SK-N-DZ (cell line): ENCODE measurements at regions not wholly inside any gene's neighbourhood (a gene's known extent, or its start where the extent isn't known, plus 50 kb on each side); places are given as distances from the start of the nearest gene placed in this dataset.
"Not testable (repeated sequence)": the region's sequence is repeated elsewhere in the genome, so short reads cannot be mapped to it uniquely, and the experiment has no call there.

Experiments used
- DNase-seq: peaks from one replicate; pipeline ENCODE4 v3.0.0-alpha.2; 2015; ENCODE audit warnings: low spot score

DNA sequence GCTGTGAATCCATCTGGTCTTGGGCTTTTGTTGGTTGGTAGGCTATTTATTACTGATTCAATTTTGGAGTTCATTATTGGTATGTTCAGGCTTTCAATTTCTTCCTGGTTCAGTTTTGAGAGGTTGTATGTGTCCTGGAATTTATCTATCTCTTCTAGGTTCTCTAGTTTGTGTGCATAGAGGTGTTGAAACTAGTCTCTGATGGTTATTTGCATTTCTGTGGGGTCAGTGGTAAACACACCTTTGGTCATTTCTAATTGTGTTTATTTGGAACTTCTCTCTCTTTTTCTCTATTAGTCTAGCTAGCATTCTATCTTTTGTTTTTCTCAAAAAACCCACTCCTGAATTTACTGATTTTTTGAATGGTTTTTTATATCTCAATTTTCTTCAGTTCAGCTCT is 70.1 kb upstream of the IRAK1BP1 start:
- DNase-seq, result no peak

GRCh38 chr6:78799682-78800081 is 67.7 kb upstream of the IRAK1BP1 start:
- no peak for DNase-seq

DNA sequence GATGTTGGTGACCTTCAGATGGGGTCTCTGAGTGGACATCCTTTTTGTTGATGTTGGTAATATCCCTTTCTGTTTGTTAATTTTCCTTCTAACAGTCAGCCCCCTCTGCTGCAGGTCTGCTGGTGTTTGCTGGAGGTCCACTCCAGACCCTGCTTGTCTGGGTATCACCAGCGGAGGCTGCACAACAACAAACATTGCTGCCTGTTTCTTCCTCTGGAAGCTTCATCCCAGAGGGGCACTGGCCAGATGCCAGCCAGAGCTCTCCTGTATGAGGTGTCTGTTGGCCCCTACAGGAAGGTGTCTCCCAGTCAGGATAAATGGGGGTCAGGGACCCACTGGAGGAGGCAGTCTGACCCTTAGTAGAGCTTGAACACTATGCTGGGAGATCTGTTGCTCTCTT is 60.6 kb upstream of the IRAK1BP1 start:
- DNase-seq, result not testable (repeated sequence)

- not testable (repeated sequence) for DNase-seq
These were observed 59.5 kb upstream of the IRAK1BP1 start for GRCh38 chr6:78807655-78808355.

- DNase-seq, result no peak
These were observed 58.9 kb upstream of the IRAK1BP1 start for GRCh38 chr6:78808356-78808891.

- DNase-seq, result no peak
These were observed 58.4 kb upstream of the IRAK1BP1 start for GRCh38 chr6:78808933-78809332.

- DNase-seq, result peak; percentile 82
These were observed 57.2 kb upstream of the IRAK1BP1 start for GRCh38 chr6:78810146-78810545.

DNA sequence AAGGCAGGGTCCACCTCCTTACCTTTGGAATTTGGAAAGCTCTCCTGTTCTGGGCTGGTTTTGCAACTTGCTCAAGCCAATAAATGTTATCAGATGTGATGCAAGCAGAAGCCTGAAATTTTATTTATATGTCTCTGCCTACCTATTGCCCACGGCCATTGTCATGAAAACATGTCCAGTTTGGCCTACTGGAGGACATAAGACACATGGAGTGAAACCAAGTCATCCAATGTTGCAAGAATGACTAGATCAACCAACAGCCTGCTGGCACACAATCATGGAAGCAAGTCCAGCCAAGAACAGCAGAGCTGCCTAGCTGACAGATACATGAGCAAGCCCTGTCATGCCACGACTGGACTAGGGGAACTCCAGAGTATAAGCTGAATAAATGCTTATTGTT is 56.7 kb upstream of the IRAK1BP1 start:
- no peak for DNase-seq
